Adipocyte (in vitro differentiated cells): ENCODE measurements at regions not wholly inside any gene's neighbourhood (a gene's known extent, or its start where the extent isn't known, plus 50 kb on each side); places are given as distances from the start of the nearest gene placed in this dataset.
"Not testable (repeated sequence)": the region's sequence is repeated elsewhere in the genome, so short reads cannot be mapped to it uniquely, and the experiment has no call there.

Experiments used
- DNase-seq: peaks from one replicate; pipeline ENCODE4 v3.0.0-alpha.2; 2015; ENCODE audit warnings: low read depth
- H3K27me3 ChIP-seq: replicated peaks from 2 replicates; pipeline ENCODE4 v1.7.0; 2013; ENCODE audit warnings: mild to moderate bottlenecking, low read length, moderate library complexity; ENCODE audit not compliant: control insufficient read depth, insufficient read depth
- H3K36me3 ChIP-seq: 2 replicates; pipeline ENCODE4 v1.7.0; 2013; ENCODE audit warnings: low read length, mild to moderate bottlenecking, moderate library complexity; ENCODE audit not compliant: control insufficient read depth, insufficient read depth, severe bottlenecking
- H3K4me1 ChIP-seq: 2 replicates; pipeline ENCODE4 v1.7.0; 2013; ENCODE audit warnings: mild to moderate bottlenecking, low read length, moderate library complexity; ENCODE audit not compliant: control insufficient read depth, insufficient read depth
- H3K4me3 ChIP-seq: 2 replicates; pipeline ENCODE4 v1.7.0; 2013; ENCODE audit warnings: mild to moderate bottlenecking, low read length, moderate library complexity
- H3K9ac ChIP-seq: 2 replicates; pipeline ENCODE4 v1.7.0; 2013; ENCODE audit warnings: mild to moderate bottlenecking, low read length, moderate library complexity
- H3K9me3 ChIP-seq: 2 replicates; pipeline ENCODE4 v1.7.0; 2013; ENCODE audit warnings: mild to moderate bottlenecking, low read length, moderate library complexity; ENCODE audit not compliant: control insufficient read depth

DNA sequence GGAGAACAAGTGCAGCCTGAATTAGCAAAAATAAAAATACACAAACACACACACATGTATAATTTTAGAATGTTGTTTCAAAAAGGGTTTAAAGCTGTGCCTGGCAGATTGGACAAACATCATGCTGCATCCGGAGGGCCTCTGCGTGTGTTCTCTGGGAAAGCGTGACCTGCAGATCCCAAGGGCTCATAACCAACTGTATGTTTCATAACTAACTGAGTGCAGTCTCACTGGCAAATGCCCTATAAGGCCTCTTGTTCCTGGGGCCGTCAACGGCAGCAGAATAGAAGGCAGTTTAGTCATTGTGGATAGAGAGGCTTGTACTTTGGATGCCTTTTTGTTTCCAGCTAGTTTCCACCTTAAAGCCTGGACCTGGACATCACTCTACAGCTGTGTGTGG lies 243.8 kb upstream of the KIAA1217 start:
- Histone ChIP-seq H3K4me3 (no peak overlapping the region), H3K36me3 (no peaks in the 10 kb centered on the region), H3K4me1 (no peaks in the 10 kb centered on the region), H3K9ac (no peak overlapping the region), H3K9me3 (no peaks in the 10 kb centered on the region), H3K27me3 (no peaks in the 10 kb centered on the region)
- no peak for DNase-seq

DNA sequence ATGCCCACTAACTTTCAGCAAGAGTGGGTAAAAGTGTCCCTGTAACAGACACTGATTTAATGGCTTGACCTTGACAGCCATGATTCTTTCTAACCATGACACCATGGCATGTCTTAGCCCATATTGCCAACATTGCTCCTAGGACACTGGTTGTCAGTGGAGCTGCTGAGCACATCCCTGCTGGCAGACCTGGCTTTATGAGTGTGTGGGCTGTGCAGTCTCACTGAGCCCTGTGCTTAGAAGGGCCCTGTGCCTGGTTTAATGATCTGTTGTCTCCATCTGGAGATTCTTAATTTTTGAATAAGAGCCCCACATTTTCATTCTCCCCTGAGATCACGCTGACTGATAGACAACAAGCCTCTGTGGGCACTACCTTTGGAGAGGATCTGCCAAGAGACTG lies 243.1 kb upstream of the KIAA1217 start:
- no peaks in the 10 kb centered on the region for H3K9me3 ChIP-seq
- no peak for DNase-seq

DNA sequence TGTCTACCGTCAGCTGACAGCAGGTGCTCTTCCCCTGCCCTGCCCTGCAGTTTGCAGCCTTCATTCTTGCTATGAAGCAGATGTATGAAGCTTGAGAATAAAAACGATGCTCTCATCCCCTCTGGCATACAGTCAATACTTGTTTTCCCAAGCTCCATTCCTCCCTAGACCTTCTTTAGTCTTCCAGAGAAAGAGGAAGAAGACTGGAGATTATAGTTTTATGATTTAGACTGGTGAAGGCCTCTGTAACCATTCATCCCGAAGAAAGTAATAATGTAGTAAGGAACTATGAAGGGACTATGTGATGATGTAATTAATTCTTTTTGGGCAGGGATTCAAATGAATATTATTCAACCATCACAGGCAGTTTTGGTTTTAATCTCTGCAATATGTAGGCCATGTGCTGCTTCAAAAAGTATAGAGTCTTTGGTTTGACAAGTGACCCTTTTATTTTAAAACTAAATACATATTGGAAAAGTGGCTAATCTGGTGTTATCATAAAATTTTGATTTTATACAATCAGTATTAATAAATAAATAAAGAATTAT lies 242.4 kb upstream of the KIAA1217 start:
- no peak for DNase-seq

More for the DNA sequence above, 243.1 kb upstream of the KIAA1217 start:
- Histone ChIP-seq H3K4me1 (no peaks in the 10 kb centered on the region), H3K36me3 (no peaks in the 10 kb centered on the region), H3K9ac (no peak overlapping the region), H3K4me3 (no peak overlapping the region), H3K27me3 (no peaks in the 10 kb centered on the region)

DNA sequence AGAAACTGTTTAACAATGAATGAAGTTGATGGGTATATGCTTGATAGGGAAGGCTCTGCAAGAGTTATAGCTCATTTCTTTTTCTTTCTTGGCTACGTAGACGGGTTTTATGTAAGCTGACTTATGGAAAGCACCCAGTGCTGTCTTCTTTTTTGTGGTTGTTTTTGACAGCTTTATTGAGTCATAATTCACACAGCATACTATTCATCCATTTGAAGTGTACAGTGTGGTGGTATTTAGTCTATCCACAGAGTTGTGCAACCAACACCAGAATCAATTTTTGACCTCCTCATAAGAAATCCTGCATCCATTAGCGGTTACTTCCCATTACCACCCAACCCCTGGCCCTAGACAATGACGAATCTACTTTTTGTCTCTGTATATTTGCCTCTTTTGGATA lies 240.6 kb upstream of the KIAA1217 start:
- no peaks in the 10 kb centered on the region for H3K36me3 ChIP-seq
- DNase-seq: no peak

More for the DNA sequence above, 242.4 kb upstream of the KIAA1217 start:
- H3K27me3 ChIP-seq: no peaks in the 10 kb centered on the region
- no peaks in the 10 kb centered on the region for H3K4me1 ChIP-seq
- no peaks in the 10 kb centered on the region for H3K9me3 ChIP-seq
- no peaks in the 10 kb centered on the region for H3K36me3 ChIP-seq
- no peak overlapping the region for H3K9ac ChIP-seq
- H3K4me3 ChIP-seq: no peak overlapping the region

DNA sequence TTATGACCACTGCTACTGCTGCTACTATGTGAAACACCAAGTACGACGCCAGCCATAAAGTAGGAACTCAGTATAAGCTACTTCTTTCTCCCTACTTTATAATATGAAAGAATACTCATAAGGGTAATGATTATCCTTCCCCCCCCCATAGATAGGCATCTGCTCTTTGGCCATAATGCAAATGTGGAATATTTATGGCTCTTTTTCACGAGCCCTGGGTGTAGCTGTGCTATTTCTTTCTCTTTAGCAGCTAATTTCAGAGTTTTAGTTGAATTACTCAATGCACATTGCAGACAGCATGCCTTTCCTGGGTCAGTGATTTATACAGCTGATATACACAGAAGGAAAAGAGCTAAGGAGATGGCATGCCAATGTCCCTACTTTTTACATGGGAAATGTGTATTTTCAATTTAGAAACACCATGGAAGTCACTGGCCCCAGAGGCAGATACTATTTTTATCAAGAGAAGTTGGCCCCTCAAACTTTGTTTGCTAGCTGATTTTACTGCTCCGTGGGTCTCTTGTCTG lies 234.1 kb upstream of the KIAA1217 start:
- no peaks in the 10 kb centered on the region for H3K9me3 ChIP-seq
- no peak overlapping the region for H3K4me3 ChIP-seq
- H3K27me3 ChIP-seq: peaks cover 9% of the 10 kb centered on the region
- no peaks in the 10 kb centered on the region for H3K36me3 ChIP-seq
- H3K4me1 ChIP-seq: no peaks in the 10 kb centered on the region
- no peak for DNase-seq
- no peak overlapping the region for H3K9ac ChIP-seq

More for the DNA sequence above, 240.6 kb upstream of the KIAA1217 start:
- Histone ChIP-seq H3K27me3 (no peaks in the 10 kb centered on the region), H3K4me1 (no peaks in the 10 kb centered on the region), H3K9me3 (no peaks in the 10 kb centered on the region), H3K4me3 (no peak overlapping the region), H3K9ac (no peak overlapping the region)

DNA sequence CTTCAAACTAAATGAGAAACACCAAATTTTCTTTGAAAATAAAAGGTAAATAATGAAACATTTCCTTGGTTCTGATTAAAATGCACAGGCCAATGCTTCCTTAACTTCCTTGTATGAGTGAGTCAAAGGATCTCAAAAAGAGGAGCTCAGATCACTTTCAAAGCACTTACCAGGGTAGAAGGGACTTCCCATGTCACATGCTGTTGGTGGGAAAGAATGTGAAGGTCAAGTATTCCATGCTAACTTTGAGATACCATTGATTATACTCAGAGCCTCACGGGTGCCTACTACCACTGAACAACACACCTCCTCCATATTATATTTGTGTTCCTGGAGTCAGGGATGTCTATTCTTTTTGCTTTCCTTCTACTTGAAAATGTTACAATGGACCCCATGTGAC lies 233.5 kb upstream of the KIAA1217 start:
- no peak overlapping the region for H3K9ac ChIP-seq
- H3K4me3 ChIP-seq: no peak overlapping the region
- H3K36me3 ChIP-seq: no peaks in the 10 kb centered on the region
- H3K27me3 ChIP-seq: peaks cover 9% of the 10 kb centered on the region
- H3K4me1 ChIP-seq: no peaks in the 10 kb centered on the region
- no peak for DNase-seq
- no peaks in the 10 kb centered on the region for H3K9me3 ChIP-seq

DNA sequence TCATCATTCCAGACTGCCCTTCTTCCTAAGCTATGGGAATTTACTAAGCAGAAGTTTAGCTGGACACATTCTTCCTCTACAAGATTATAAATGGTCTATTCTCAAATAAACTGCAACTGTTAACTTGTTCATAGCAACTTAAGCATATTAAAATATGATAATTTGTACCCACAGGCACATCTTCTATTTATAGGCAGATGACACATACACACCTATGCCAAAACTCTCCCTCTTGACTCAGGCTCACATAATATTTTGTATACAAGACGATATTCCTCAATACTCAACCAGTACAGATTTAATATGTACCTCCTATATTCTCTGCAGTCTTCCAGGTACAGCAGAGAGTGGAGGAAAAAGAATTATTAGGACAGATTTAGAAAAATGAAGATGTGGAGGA lies 232.7 kb upstream of the KIAA1217 start:
- H3K9me3 ChIP-seq: no peaks in the 10 kb centered on the region
- no peak overlapping the region for H3K4me3 ChIP-seq
- no peak for DNase-seq
- no peaks in the 10 kb centered on the region for H3K4me1 ChIP-seq
- H3K27me3 ChIP-seq: peaks cover 9% of the 10 kb centered on the region
- H3K36me3 ChIP-seq: no peaks in the 10 kb centered on the region
- no peak overlapping the region for H3K9ac ChIP-seq

DNA sequence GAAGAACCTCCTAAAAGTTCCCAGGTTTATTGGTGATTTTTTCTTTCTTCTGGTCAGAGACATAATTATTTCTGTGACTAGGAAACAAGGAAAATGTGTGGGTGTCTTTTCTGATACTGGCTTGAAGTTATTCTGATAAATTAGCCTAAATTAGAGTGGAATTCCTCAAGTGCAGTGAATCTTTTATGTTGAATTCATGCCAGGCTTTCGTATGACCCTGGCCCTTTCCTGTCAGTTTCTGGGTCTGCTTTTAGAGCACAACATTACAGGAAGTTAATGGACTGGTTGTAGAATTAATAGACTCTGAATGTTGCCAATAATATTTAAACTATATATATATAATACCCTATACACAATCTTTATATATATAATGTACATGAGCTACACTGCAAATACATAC lies 230.6 kb upstream of the KIAA1217 start:
- no peaks in the 10 kb centered on the region for H3K36me3 ChIP-seq
- no peak for DNase-seq
- no peaks in the 10 kb centered on the region for H3K9me3 ChIP-seq
- no peak overlapping the region for H3K9ac ChIP-seq
- no peak overlapping the region for H3K4me3 ChIP-seq
- H3K4me1 ChIP-seq: no peaks in the 10 kb centered on the region
- peaks cover 9% of the 10 kb centered on the region for H3K27me3 ChIP-seq

DNA sequence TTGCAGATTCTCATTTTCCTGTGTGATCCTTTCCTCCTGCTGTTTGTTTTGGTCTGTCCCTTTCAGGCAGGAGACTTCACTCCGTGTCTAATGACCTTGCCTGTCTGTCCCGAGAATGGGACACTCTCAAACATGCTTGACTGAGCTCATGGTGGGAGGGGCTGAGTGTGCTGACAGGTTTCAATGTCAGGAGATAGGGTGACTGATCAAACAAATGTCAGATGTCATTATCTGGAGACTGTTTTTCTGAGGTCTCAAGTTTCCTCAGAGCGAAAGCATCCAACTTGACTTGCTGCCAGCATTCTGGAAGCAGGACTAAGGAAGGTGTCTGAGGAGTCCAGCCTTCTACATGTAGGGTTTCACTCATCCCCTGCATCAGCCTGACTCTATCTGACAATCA lies 228.8 kb upstream of the KIAA1217 start:
- Histone ChIP-seq H3K27me3 (peaks cover 5% of the 10 kb centered on the region), H3K36me3 (no peaks in the 10 kb centered on the region), H3K9ac (no peak overlapping the region), H3K4me1 (no peaks in the 10 kb centered on the region), H3K9me3 (no peaks in the 10 kb centered on the region), H3K4me3 (no peak overlapping the region)
- DNase-seq: no peak

DNA sequence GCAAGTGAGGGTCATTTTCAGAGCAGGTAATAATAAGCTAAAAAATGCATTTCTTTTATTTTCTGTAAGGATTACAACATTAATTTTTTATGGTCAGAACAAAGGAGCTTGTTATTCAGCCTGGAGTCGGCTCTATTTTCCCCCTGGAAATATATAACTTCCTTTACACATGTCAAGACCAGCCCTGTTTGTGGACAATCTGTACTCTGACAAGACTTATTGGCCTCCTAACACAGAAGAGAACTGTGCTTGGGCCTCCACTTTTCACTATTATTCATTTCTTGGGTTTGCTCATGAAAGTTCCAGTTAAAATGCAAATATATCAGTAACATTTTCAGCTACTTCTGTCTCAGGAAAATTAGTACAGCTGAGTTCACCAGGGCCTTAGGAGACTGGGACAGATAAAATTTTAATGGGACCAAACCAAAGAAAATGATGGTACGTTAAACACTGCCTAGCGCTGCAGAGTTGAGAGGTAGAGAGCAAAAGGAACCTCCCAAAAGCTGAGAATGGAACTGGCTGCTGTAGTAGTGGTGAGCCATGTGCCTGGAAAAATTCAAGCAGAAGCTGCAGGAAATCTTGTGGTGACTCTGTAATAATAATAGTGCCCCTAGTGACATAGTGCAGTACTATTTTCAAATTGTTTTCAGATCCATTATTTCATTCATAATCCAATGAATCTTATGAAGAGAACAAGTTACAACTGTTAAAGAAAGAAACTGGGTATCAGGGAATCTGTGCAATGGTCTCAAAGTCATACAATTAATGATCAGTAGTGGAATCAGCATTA lies 227.2 kb upstream of the KIAA1217 start:
- H3K27me3 ChIP-seq: peaks cover 5% of the 10 kb centered on the region
- no peak overlapping the region for H3K9ac ChIP-seq
- no peak overlapping the region for H3K4me3 ChIP-seq
- no peaks in the 10 kb centered on the region for H3K4me1 ChIP-seq
- H3K36me3 ChIP-seq: no peaks in the 10 kb centered on the region
- H3K9me3 ChIP-seq: no peaks in the 10 kb centered on the region
- DNase-seq: no peak

DNA sequence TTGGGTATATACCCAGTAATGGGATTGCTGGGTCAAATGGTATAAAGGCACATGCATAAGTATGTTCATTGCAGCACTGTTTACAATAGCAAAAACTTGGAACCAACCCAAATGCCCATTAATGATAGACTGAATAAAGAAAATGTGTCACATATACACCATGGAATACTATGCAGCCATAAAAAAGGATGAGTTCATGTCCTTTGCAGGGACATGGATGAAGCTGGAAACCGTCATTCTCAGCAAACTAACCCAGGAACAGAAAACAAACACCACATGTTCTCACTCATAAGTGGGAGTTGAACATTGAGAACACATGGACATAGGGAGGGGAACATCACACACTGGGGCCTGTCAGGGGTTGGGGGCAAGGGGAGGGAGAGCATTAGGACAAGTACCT lies 224.5 kb upstream of the KIAA1217 start:
- not testable (repeated sequence) for H3K9ac ChIP-seq, H3K9me3 ChIP-seq, DNase-seq, H3K4me1 ChIP-seq, H3K4me3 ChIP-seq, H3K36me3 ChIP-seq, H3K27me3 ChIP-seq
